ENCODE measurements at regions not wholly inside any gene's neighbourhood (a gene's known extent, or its start where the extent isn't known, plus 50 kb on each side); places are given as distances from the start of the nearest gene placed in this dataset.
"Not testable (repeated sequence)": the region's sequence is repeated elsewhere in the genome, so short reads cannot be mapped to it uniquely, and the experiment has no call there.

GRCh38 chr7:136092714-136093113, 115.6 kb upstream of the MTPN start:
- intact Hi-C loops (cut with DNase I); H3K27me3 ChIP-seq (ENCODE audit: control insufficient read depth in 1 of 2, insufficient read depth in 2 of 2, low read length in 1 of 2); H3K36me3 ChIP-seq (ENCODE audit: control insufficient read depth in 1 of 2, insufficient read depth in 2 of 2, low read length in 1 of 2); H3K9me3 ChIP-seq (ENCODE audit: control insufficient read depth, low read length); ATAC-seq (ENCODE audit: low FRiP score); H3K4me1 ChIP-seq (ENCODE audit: control insufficient read depth in 1 of 2, insufficient read depth in 2 of 2, low read length in 2 of 2); H3K27ac ChIP-seq (ENCODE audit: low read depth in 1 of 2, low read length in 2 of 2); H3K4me3 ChIP-seq (ENCODE audit: low read length in 2 of 2); DNase-seq: not testable (repeated sequence)
- 77 to 83% methylated on average over 5 of the region's 5 CpGs for WGBS, 2 donors

GRCh38 chr7:136087881-136088280, 110.7 kb upstream of the MTPN start:
- Histone ChIP-seq H3K36me3 (ENCODE audit: control insufficient read depth in 1 of 2, insufficient read depth in 2 of 2, low read length in 1 of 2) (no peaks in the 10 kb centered on the region), H3K27me3 (ENCODE audit: control insufficient read depth in 1 of 2, insufficient read depth in 2 of 2, low read length in 1 of 2) (peaks cover 0 to 1% of the 10 kb centered on the region in 2 donors), H3K9me3 (ENCODE audit: control insufficient read depth, low read length) (no peaks in the 10 kb centered on the region), H3K4me1 (ENCODE audit: control insufficient read depth in 1 of 2, insufficient read depth in 2 of 2, low read length in 2 of 2) (no peaks in the 10 kb centered on the region), H3K4me3 (ENCODE audit: low read length in 2 of 2) (no peak overlapping the region), H3K27ac (ENCODE audit: low read depth in 1 of 2, low read length in 2 of 2) (no peak overlapping the region)
- no peak for ATAC-seq (ENCODE audit: low FRiP score)
- no peak for DNase-seq
- intact Hi-C loops (cut with DNase I), result loop anchor here in 1 of 2 donors (10.0 kb wide), 1 partner anchor 413 kb away; no protein-coding TSS in a partner anchor
- 73 to 80% methylated on average over 1 of the region's 1 CpG for WGBS, 2 donors

DNA sequence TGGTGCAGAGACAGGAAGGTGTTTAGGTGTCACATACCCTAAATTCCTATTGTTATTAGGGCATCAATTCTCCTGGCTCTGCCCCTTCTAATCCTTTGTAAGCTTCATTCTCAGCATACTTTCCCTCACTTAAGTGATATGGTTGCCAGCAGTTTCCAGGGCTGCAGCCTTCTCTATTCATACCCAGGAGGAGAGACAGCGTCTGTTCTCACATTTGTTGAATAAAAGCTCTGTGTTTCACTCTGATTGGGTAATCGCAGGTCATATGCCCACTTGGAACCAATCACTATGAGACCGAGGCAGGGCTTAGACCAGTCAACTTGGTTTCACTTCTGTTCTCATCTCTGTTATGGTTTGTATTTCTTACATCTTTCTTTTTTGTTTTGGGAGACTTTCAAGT, 109.6 kb upstream of the MTPN start:
- Histone ChIP-seq H3K36me3 (ENCODE audit: control insufficient read depth in 1 of 2, insufficient read depth in 2 of 2, low read length in 1 of 2) (no peaks in the 10 kb centered on the region), H3K27me3 (ENCODE audit: control insufficient read depth in 1 of 2, insufficient read depth in 2 of 2, low read length in 1 of 2) (peaks cover 0 to 1% of the 10 kb centered on the region in 2 donors), H3K27ac (ENCODE audit: low read depth in 1 of 2, low read length in 2 of 2) (no peak overlapping the region), H3K4me1 (ENCODE audit: control insufficient read depth in 1 of 2, insufficient read depth in 2 of 2, low read length in 2 of 2) (no peaks in the 10 kb centered on the region), H3K9me3 (ENCODE audit: control insufficient read depth, low read length) (no peaks in the 10 kb centered on the region), H3K4me3 (ENCODE audit: low read length in 2 of 2) (peak overlapping the region; percentile 34 to 69)
- ATAC-seq (ENCODE audit: low FRiP score) (peak; percentile 91), DNase-seq (peak in 1 of 2 donors; percentile 52)
- 9 to 18% methylated on average over 3 of the region's 3 CpGs for WGBS, 2 donors
- intact Hi-C loops (cut with DNase I), result loop anchor here in 1 of 2 donors (10.0 kb wide), 1 partner anchor 412 kb away; no protein-coding TSS in a partner anchor

DNA sequence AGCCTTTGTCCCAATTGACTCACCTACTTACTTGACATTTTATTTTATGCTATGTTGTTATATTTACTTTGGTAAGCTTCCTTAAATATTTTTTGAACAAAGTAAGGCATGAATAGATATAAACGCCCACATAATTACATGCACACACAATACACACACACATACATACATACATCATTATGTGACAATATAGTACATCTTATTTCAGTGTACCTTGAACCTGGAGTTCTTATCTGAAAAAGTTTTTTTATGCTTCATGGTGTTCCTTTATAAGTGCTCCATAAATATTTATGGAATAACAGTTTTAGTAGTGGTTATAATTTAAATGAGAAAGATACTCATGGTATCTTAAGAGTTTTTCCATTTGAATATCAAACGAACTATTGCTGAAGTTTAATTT, 102.8 kb upstream of the MTPN start:
- no peaks in the 10 kb centered on the region for H3K4me1 ChIP-seq (ENCODE audit: control insufficient read depth in 1 of 2, insufficient read depth in 2 of 2, low read length in 2 of 2)
- no peaks in the 10 kb centered on the region for H3K36me3 ChIP-seq (ENCODE audit: control insufficient read depth in 1 of 2, insufficient read depth in 2 of 2, low read length in 1 of 2)
- DNase-seq (no peak), ATAC-seq (ENCODE audit: low FRiP score) (no peak)
- 67 to 72% methylated on average over 2 of the region's 2 CpGs for WGBS, 2 donors
- H3K27me3 ChIP-seq (ENCODE audit: control insufficient read depth in 1 of 2, insufficient read depth in 2 of 2, low read length in 1 of 2), result no peaks in the 10 kb centered on the region
- no peaks in the 10 kb centered on the region for H3K9me3 ChIP-seq (ENCODE audit: control insufficient read depth, low read length)
- no peak overlapping the region for H3K27ac ChIP-seq (ENCODE audit: low read depth in 1 of 2, low read length in 2 of 2)
- H3K4me3 ChIP-seq (ENCODE audit: low read length in 2 of 2), result no peak overlapping the region
- intact Hi-C loops (cut with DNase I), result loop anchor here in 1 of 2 donors (10.0 kb wide), 1 partner anchor 405 kb away; no protein-coding TSS in a partner anchor

DNA sequence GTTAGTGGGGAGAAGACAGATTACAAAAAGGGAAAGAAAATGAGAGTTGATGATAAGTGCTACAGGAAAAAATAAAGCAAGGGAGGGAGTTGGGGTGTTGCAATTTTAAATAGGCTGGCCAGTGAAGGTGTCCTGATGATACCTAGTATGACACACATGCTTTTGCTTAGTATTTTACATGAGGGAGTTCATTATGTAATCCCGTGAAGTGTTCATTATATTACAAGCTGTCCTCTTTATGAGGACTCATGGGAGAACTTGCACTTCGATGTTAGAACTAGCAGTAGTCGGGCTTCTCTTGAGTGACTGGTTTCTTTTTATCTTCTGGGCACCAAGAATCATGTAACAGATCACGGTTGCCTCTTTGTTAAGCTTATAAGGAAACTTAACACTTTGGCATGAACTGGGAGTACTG, 102.3 kb upstream of the MTPN start:
- H3K27me3 ChIP-seq (ENCODE audit: control insufficient read depth in 1 of 2, insufficient read depth in 2 of 2, low read length in 1 of 2), result no peaks in the 10 kb centered on the region
- no peak overlapping the region for H3K27ac ChIP-seq (ENCODE audit: low read depth in 1 of 2, low read length in 2 of 2)
- 71 to 72% methylated on average over 4 of the region's 4 CpGs for WGBS, 2 donors
- H3K9me3 ChIP-seq (ENCODE audit: control insufficient read depth, low read length), result no peaks in the 10 kb centered on the region
- no peaks in the 10 kb centered on the region for H3K36me3 ChIP-seq (ENCODE audit: control insufficient read depth in 1 of 2, insufficient read depth in 2 of 2, low read length in 1 of 2)
- no peak for DNase-seq
- ATAC-seq (ENCODE audit: low FRiP score), result no peak
- no peak overlapping the region for H3K4me3 ChIP-seq (ENCODE audit: low read length in 2 of 2)
- no peaks in the 10 kb centered on the region for H3K4me1 ChIP-seq (ENCODE audit: control insufficient read depth in 1 of 2, insufficient read depth in 2 of 2, low read length in 2 of 2)
- intact Hi-C loops (cut with DNase I), result no loop called here

DNA sequence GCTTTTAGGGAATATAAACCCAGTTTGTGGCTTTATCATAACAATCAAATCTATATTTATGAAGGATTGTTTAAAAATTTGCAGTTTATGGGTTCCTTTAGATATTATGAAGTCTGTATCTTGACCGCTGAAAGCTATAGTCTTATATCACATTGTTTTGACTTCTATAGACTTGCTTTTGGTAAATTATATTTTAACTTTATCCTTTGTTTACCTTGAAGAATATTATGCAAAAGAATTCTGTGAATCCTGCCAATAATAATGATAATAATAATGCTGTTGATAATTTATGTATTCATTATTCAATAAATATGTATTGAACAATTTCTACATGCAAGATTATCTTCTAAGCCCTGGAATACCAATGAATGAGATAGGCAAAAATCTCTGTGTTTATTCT, 101.9 kb upstream of the MTPN start:
- no peak for ATAC-seq (ENCODE audit: low FRiP score)
- Histone ChIP-seq H3K4me3 (ENCODE audit: low read length in 2 of 2) (no peak overlapping the region), H3K36me3 (ENCODE audit: control insufficient read depth in 1 of 2, insufficient read depth in 2 of 2, low read length in 1 of 2) (no peaks in the 10 kb centered on the region), H3K9me3 (ENCODE audit: control insufficient read depth, low read length) (no peaks in the 10 kb centered on the region), H3K27me3 (ENCODE audit: control insufficient read depth in 1 of 2, insufficient read depth in 2 of 2, low read length in 1 of 2) (no peaks in the 10 kb centered on the region), H3K4me1 (ENCODE audit: control insufficient read depth in 1 of 2, insufficient read depth in 2 of 2, low read length in 2 of 2) (no peaks in the 10 kb centered on the region), H3K27ac (ENCODE audit: low read depth in 1 of 2, low read length in 2 of 2) (no peak overlapping the region)
- DNase-seq, result no peak
- WGBS, 2 donors, result 90 to 100% methylated on average over 1 of the region's 1 CpG
- intact Hi-C loops (cut with DNase I), result no loop called here

DNA sequence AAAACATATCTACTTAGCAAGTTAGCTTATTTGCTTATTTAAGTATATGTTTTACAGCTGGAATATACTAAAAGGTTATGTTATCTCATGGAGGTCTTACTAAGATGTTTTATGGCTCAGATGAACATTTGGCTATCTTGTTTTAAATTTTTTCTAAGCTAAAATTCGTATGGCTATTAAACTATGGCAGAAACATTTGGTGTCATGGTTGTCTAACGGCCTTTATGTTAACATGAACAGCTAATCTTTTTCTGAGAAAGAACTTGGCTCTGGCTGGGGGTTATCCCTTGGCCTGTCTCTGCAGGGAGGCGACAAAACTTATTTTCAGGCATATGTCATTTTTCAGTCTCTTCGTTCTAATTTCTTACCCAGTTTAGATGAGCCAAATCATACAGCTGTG, 101.5 kb upstream of the MTPN start:
- no peak for DNase-seq
- Histone ChIP-seq H3K9me3 (ENCODE audit: control insufficient read depth, low read length) (no peaks in the 10 kb centered on the region), H3K4me1 (ENCODE audit: control insufficient read depth in 1 of 2, insufficient read depth in 2 of 2, low read length in 2 of 2) (no peaks in the 10 kb centered on the region), H3K27ac (ENCODE audit: low read depth in 1 of 2, low read length in 2 of 2) (no peak overlapping the region), H3K27me3 (ENCODE audit: control insufficient read depth in 1 of 2, insufficient read depth in 2 of 2, low read length in 1 of 2) (no peaks in the 10 kb centered on the region), H3K36me3 (ENCODE audit: control insufficient read depth in 1 of 2, insufficient read depth in 2 of 2, low read length in 1 of 2) (no peaks in the 10 kb centered on the region), H3K4me3 (ENCODE audit: low read length in 2 of 2) (no peak overlapping the region)
- intact Hi-C loops (cut with DNase I), result no loop called here
- WGBS, 2 donors, result 73 to 76% methylated on average over 4 of the region's 4 CpGs
- no peak for ATAC-seq (ENCODE audit: low FRiP score)

DNA sequence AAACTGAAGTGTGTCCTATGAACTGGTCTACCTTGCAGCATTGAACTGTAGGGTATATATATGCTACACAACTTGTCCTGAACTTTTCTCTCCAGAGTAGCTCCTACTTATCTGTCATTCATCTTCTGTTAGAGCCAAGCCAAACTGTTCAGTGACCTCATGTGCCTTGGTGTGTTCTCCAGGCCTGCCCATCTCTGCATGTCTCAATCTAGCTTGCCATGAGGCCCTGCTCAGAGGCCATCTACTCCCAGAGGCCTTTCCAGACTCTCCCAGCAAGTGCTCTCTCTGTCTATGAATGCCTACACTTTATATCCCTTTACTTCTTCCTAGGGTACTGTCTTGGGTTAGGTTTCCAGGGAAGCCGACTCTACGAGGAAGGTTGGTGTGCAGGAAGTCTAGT, 99.8 kb upstream of the MTPN start:
- intact Hi-C loops (cut with DNase I), result no loop called here
- 74 to 75% methylated on average over 2 of the region's 2 CpGs for WGBS, 2 donors
- Histone ChIP-seq H3K9me3 (ENCODE audit: control insufficient read depth, low read length) (no peaks in the 10 kb centered on the region), H3K4me1 (ENCODE audit: control insufficient read depth in 1 of 2, insufficient read depth in 2 of 2, low read length in 2 of 2) (no peaks in the 10 kb centered on the region), H3K36me3 (ENCODE audit: control insufficient read depth in 1 of 2, insufficient read depth in 2 of 2, low read length in 1 of 2) (no peaks in the 10 kb centered on the region), H3K4me3 (ENCODE audit: low read length in 2 of 2) (no peak overlapping the region), H3K27me3 (ENCODE audit: control insufficient read depth in 1 of 2, insufficient read depth in 2 of 2, low read length in 1 of 2) (no peaks in the 10 kb centered on the region), H3K27ac (ENCODE audit: low read depth in 1 of 2, low read length in 2 of 2) (no peak overlapping the region)
- DNase-seq, result no peak
- no peak for ATAC-seq (ENCODE audit: low FRiP score)

DNA sequence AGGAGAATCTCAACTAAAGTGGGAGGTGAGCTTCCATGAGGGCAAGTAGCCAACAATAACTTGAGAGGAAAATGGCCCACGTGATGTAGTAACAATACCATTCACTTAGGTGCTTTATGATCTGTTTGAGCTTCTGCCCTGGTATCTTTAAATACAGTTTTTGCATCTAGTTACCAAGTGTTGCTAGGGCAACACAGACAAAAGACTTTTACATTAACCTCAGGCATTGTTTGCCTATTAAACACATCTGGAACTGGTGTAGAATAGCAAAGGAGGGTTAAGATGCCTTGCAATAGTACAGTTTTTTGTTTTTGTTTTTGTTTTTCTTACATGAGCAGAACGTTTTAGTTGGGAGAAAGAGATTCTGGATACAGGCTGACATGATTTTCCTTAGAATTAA, 97.7 kb upstream of the MTPN start:
- H3K4me3 ChIP-seq (ENCODE audit: low read length in 2 of 2), result no peak overlapping the region
- no peaks in the 10 kb centered on the region for H3K4me1 ChIP-seq (ENCODE audit: control insufficient read depth in 1 of 2, insufficient read depth in 2 of 2, low read length in 2 of 2)
- intact Hi-C loops (cut with DNase I), result no loop called here
- no peaks in the 10 kb centered on the region for H3K36me3 ChIP-seq (ENCODE audit: control insufficient read depth in 1 of 2, insufficient read depth in 2 of 2, low read length in 1 of 2)
- DNase-seq (no peak), ATAC-seq (ENCODE audit: low FRiP score) (no peak)
- H3K27me3 ChIP-seq (ENCODE audit: control insufficient read depth in 1 of 2, insufficient read depth in 2 of 2, low read length in 1 of 2), result no peaks in the 10 kb centered on the region
- 4 to 7% methylated on average over 2 of the region's 2 CpGs for WGBS, 2 donors
- H3K9me3 ChIP-seq (ENCODE audit: control insufficient read depth, low read length), result no peaks in the 10 kb centered on the region
- H3K27ac ChIP-seq (ENCODE audit: low read depth in 1 of 2, low read length in 2 of 2), result no peak overlapping the region

All from aorta (tissue), 5 donors.